IMR-90 (cell line): ENCODE measurements at regions not wholly inside any gene's neighbourhood (a gene's known extent, or its start where the extent isn't known, plus 50 kb on each side); places are given as distances from the start of the nearest gene placed in this dataset.

Source experiments
- BHLHE40 ChIP-seq: fragments of 150-350 bp; IDR thresholded peaks from 2 replicates; pipeline ENCODE4 v1.6.1; 2016; ENCODE audit warnings: mild to moderate bottlenecking, low read depth, low read length
- CHD1 ChIP-seq: IDR thresholded peaks from 2 replicates; pipeline ENCODE4 v1.6.1; 2012; ENCODE audit warnings: low read depth, low read length, improper control_type of control experiment
- MAZ ChIP-seq: IDR thresholded peaks from 2 replicates; pipeline ENCODE4 v1.6.1; 2012; ENCODE audit warnings: low read depth, mild to moderate bottlenecking, low read length, improper control_type of control experiment, moderate library complexity, borderline replicate concordance
- MXI1 ChIP-seq: IDR thresholded peaks from 2 replicates; pipeline ENCODE4 v1.6.1; 2012; ENCODE audit warnings: low read depth, mild to moderate bottlenecking, low read length, moderate library complexity, borderline replicate concordance
- NFE2L2 ChIP-seq: fragments of 150-350 bp; IDR thresholded peaks from 2 replicates; pipeline ENCODE4 v1.6.1; 2016; ENCODE audit warnings: low read depth, mild to moderate bottlenecking, low read length
- POLR2A ChIP-seq: IDR thresholded peaks from 2 replicates; pipeline ENCODE4 v1.6.1; 2012; ENCODE audit warnings: mild to moderate bottlenecking, low read depth, low read length
- RAD21 ChIP-seq: IDR thresholded peaks from 2 replicates; pipeline ENCODE4 v1.6.1; 2012; ENCODE audit warnings: low read length, improper control_type of control experiment
- RFX5 ChIP-seq: IDR thresholded peaks from 2 replicates; pipeline ENCODE4 v1.8.0; 2012; ENCODE audit warnings: low read depth, mild to moderate bottlenecking, low read length, moderate library complexity
- TF ChIP-seq, protein P1 (sequence below): fragments of 150-350 bp; IDR thresholded peaks from 2 replicates; pipeline ENCODE4 v1.6.1; 2017; ENCODE audit warnings: mild to moderate bottlenecking, antibody characterized with exemption, low read length, low read depth
- TF ChIP-seq, protein P2 (sequence below): fragments of 150-350 bp; IDR thresholded peaks from 2 replicates; pipeline ENCODE4 v1.6.1; 2016; ENCODE audit warnings: low read depth, mild to moderate bottlenecking, low read length, moderate library complexity, borderline replicate concordance
- TF ChIP-seq, protein P3 (sequence below): conservative IDR thresholded peaks from 2 replicates; pipeline ENCODE4 v1.5.1; 2012; ENCODE audit warnings: mild to moderate bottlenecking, low read depth, low read length, improper control_type of control experiment

DNA sequence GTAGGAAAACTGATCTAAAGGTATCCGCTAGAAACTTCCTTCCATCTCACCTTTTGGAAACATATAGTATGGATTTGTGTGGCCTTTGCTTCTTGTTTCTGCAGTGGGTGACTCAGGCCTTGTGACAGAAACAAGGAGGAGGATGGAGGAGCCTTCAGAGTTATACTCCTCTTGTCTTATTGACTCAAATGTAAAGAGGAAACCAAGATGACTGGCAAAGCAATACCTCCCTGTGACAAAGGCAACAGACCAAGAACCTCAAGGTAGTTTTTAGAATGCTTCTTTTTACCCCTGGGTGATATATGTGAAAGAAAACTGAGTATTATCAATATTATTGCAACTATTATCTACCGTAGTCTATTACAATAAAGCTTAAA, 123.3 kb upstream of the SLIT3 start:
- TF ChIP-seq RAD21 (no peak), POLR2A (no peak), BHLHE40 (no peak), NFE2L2 (no peak), CHD1 (no peak), RFX5 (no peak), MAZ (no peak), MXI1 (no peak)
- TF ChIP-seq, protein P1, sequence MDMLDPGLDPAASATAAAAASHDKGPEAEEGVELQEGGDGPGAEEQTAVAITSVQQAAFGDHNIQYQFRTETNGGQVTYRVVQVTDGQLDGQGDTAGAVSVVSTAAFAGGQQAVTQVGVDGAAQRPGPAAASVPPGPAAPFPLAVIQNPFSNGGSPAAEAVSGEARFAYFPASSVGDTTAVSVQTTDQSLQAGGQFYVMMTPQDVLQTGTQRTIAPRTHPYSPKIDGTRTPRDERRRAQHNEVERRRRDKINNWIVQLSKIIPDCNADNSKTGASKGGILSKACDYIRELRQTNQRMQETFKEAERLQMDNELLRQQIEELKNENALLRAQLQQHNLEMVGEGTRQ: no peak
- TF ChIP-seq, protein P2, sequence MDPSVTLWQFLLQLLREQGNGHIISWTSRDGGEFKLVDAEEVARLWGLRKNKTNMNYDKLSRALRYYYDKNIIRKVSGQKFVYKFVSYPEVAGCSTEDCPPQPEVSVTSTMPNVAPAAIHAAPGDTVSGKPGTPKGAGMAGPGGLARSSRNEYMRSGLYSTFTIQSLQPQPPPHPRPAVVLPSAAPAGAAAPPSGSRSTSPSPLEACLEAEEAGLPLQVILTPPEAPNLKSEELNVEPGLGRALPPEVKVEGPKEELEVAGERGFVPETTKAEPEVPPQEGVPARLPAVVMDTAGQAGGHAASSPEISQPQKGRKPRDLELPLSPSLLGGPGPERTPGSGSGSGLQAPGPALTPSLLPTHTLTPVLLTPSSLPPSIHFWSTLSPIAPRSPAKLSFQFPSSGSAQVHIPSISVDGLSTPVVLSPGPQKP: no peak
- TF ChIP-seq, protein P3, sequence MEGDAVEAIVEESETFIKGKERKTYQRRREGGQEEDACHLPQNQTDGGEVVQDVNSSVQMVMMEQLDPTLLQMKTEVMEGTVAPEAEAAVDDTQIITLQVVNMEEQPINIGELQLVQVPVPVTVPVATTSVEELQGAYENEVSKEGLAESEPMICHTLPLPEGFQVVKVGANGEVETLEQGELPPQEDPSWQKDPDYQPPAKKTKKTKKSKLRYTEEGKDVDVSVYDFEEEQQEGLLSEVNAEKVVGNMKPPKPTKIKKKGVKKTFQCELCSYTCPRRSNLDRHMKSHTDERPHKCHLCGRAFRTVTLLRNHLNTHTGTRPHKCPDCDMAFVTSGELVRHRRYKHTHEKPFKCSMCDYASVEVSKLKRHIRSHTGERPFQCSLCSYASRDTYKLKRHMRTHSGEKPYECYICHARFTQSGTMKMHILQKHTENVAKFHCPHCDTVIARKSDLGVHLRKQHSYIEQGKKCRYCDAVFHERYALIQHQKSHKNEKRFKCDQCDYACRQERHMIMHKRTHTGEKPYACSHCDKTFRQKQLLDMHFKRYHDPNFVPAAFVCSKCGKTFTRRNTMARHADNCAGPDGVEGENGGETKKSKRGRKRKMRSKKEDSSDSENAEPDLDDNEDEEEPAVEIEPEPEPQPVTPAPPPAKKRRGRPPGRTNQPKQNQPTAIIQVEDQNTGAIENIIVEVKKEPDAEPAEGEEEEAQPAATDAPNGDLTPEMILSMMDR: no peak
